Effector memory CD8-positive, alpha-beta T cell (primary cell): ENCODE measurements at regions not wholly inside any gene's neighbourhood (a gene's known extent, or its start where the extent isn't known, plus 50 kb on each side); places are given as distances from the start of the nearest gene placed in this dataset.
"Not testable (repeated sequence)": the region's sequence is repeated elsewhere in the genome, so short reads cannot be mapped to it uniquely, and the experiment has no call there.

Experiments
- ATAC-seq: fragments of 150-1000 bp; cut with Tn5 transposase; replicated peaks from 2 replicates; pipeline ENCODE4 v1.10.0; 2021; ENCODE audit warnings: mild to moderate bottlenecking, moderate library complexity
- DNase-seq, 3 experiments: peaks; one replicate each; pipeline ENCODE4 v3.0.0; 2021
- H3K27ac Mint-ChIP-seq, 2 donors: one replicate each; pipeline ENCODE4 v1.8.0; 2022; ENCODE audit warnings: mild to moderate bottlenecking in 2 of 2, mixed read lengths in 2 of 2, moderate library complexity in 2 of 2
- H3K27me3 Mint-ChIP-seq, 2 donors: one replicate each; pipeline ENCODE4 v1.8.0; 2022; ENCODE audit warnings: mixed read lengths in 2 of 2
- H3K36me3 Mint-ChIP-seq: one replicate; pipeline ENCODE4 v1.8.0; 2022; ENCODE audit warnings: mild to moderate bottlenecking, moderate library complexity, mixed read lengths; ENCODE audit not compliant: insufficient read depth
- H3K4me1 Mint-ChIP-seq, 2 donors: one replicate each; pipeline ENCODE4 v1.8.0; 2022; ENCODE audit warnings: low read depth in 2 of 2, mixed read lengths in 2 of 2
- H3K4me3 Mint-ChIP-seq, 2 donors: one replicate each; pipeline ENCODE4 v1.8.0; 2022; ENCODE audit warnings: mild to moderate bottlenecking in 2 of 2, mixed read lengths in 2 of 2, moderate library complexity in 2 of 2
- H3K9me3 Mint-ChIP-seq, 2 donors: one replicate each; pipeline ENCODE4 v1.8.0; 2022; ENCODE audit warnings: mixed read lengths in 2 of 2

- DNase-seq (no peak), ATAC-seq (no peak)
- Mint-ChIP-seq H3K9me3 (peaks cover 4 to 7% of the 10 kb centered on the region in 2 donors), H3K4me1 (peaks cover 0 to 3% of the 10 kb centered on the region in 2 donors), H3K36me3 (no peaks in the 10 kb centered on the region), H3K4me3 (no peak overlapping the region), H3K27me3 (peaks cover 31 to 59% of the 10 kb centered on the region in 2 donors), H3K27ac (no peak overlapping the region)
These were observed 61.5 kb downstream of the RPUSD4 start for GRCh38 chr11:126149759-126150625.

DNA sequence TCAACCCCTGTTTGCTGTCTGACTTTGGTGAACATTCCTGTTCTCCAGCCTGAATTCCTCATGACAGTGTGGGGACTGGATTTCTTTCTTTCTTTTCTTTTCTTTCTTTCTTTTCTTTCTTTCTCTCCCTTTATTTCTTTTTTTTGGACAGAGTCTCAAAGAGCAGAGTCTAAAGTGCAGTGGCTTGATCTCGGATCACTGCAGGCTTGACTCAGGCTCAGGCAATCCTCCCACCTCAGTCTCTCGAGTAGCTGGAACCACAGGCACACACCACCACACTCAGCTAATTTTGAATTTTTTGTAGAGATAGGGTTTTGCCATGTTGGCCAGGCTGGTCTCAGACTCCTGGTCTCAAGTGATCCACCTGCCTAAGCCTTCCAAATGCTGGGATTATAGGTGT is 63.1 kb downstream of the RPUSD4 start:
- peaks cover 19 to 45% of the 10 kb centered on the region in 2 donors for H3K27me3 Mint-ChIP-seq
- peaks cover 0 to 3% of the 10 kb centered on the region in 2 donors for H3K4me1 Mint-ChIP-seq
- no peak for ATAC-seq
- no peak for DNase-seq
- peaks cover 4 to 7% of the 10 kb centered on the region in 2 donors for H3K9me3 Mint-ChIP-seq
- peak overlapping the region in 1 of 2 donors; percentile 63 for H3K27ac Mint-ChIP-seq
- no peak overlapping the region for H3K4me3 Mint-ChIP-seq
- no peaks in the 10 kb centered on the region for H3K36me3 Mint-ChIP-seq

DNA sequence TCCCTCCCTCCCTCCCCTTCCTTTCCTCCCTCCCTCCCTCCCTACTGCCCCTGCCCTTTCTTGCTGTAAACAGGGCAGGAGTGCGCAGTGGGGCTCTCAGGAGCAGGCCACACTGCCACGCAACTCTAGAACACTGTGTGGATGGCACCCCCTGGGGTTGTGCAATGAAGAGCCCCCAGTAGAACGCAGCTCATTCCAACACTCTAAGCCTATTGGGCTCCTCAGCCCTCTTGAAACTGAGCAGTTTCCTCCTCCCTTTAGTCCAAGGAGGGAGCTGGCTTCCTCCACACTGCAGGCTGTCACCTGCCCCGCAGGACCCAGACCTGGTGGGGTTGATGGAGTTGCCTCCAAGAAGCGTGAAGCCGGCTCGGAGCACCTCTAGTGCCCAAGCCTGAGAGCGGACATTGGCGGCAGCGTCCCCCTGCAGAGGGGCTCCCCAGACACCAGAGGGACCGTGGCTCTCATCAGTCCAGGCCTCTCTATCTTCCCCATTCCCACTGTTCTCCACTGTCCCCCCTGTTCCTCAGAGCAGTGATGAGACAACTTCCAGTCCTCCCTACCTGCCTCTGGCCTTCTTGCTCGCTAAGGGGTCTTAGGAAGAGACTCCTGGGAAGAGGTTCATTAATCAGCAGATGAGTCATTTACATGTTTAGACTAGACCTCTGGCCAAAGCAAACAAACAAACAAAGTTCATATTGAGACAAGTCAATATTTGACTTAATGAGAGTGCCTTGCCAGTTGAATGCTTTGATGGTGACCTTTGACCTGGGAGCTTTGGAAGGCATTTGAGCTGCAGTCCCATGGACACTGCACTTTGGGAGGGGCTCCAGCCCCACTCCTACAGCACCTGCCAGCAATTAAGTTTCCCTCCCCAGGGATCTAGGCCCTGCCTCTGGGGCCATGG is 64.0 kb downstream of the RPUSD4 start:
- Mint-ChIP-seq H3K4me3 (no peak overlapping the region), H3K27ac (no peak overlapping the region), H3K36me3 (no peaks in the 10 kb centered on the region), H3K27me3 (peaks cover 15 to 43% of the 10 kb centered on the region in 2 donors), H3K4me1 (peaks cover 0 to 3% of the 10 kb centered on the region in 2 donors), H3K9me3 (peaks cover 4 to 7% of the 10 kb centered on the region in 2 donors)
- DNase-seq (no peak), ATAC-seq (no peak)

- no peak overlapping the region for H3K4me3 Mint-ChIP-seq
- H3K27ac Mint-ChIP-seq: no peak overlapping the region
- peaks cover 6 to 42% of the 10 kb centered on the region in 2 donors for H3K27me3 Mint-ChIP-seq
- no peak for ATAC-seq
- no peaks in the 10 kb centered on the region for H3K36me3 Mint-ChIP-seq
- H3K4me1 Mint-ChIP-seq: peaks cover 0 to 3% of the 10 kb centered on the region in 2 donors
- no peaks in the 10 kb centered on the region for H3K9me3 Mint-ChIP-seq
- no peak for DNase-seq
These were observed 64.8 kb downstream of the RPUSD4 start for GRCh38 chr11:126146454-126147192.

DNA sequence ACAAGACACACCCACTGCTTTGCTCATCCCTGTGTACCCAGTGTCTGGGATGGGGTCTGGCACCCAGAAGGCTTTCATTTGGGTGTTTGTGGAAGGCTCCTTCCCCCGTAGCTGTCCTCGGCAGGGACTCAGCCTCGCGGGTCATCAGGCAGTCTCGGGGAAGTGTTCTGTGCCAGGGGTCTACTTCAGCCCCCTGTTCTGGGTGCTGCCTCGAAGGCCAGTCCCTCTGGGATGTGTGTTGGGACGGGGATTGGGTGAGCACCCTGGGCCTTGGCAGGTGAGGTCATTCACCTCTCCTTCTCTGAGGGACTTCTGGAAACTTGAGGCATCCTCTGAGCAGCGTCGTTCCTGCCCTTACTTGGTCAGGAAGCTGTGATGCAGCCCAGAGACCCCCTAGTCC is 65.5 kb downstream of the RPUSD4 start:
- Mint-ChIP-seq H3K9me3 (no peaks in the 10 kb centered on the region), H3K4me3 (no peak overlapping the region), H3K36me3 (no peaks in the 10 kb centered on the region), H3K27ac (no peak overlapping the region), H3K27me3 (peaks cover 11 to 42% of the 10 kb centered on the region in 2 donors), H3K4me1 (peaks cover 0 to 3% of the 10 kb centered on the region in 2 donors)
- DNase-seq (no peak), ATAC-seq (no peak)

GRCh38 chr11:126143491-126143890 is 68.0 kb downstream of the RPUSD4 start:
- not testable (repeated sequence) for H3K4me3 Mint-ChIP-seq, H3K9me3 Mint-ChIP-seq, H3K27ac Mint-ChIP-seq, ATAC-seq, H3K36me3 Mint-ChIP-seq, DNase-seq, H3K4me1 Mint-ChIP-seq
- H3K27me3 Mint-ChIP-seq: peaks cover 32 to 43% of the 10 kb centered on the region in 2 donors

- no peak overlapping the region for H3K4me3 Mint-ChIP-seq
- DNase-seq (no peak), ATAC-seq (no peak)
- H3K9me3 Mint-ChIP-seq: no peaks in the 10 kb centered on the region
- no peaks in the 10 kb centered on the region for H3K4me1 Mint-ChIP-seq
- no peak overlapping the region for H3K27ac Mint-ChIP-seq
- H3K27me3 Mint-ChIP-seq: peaks cover 42 to 56% of the 10 kb centered on the region in 2 donors
- H3K36me3 Mint-ChIP-seq: no peaks in the 10 kb centered on the region
These were observed 70.5 kb downstream of the RPUSD4 start for GRCh38 chr11:126140926-126141280.

- ATAC-seq: no peak
- no peak for DNase-seq
- H3K4me1 Mint-ChIP-seq: no peaks in the 10 kb centered on the region
- H3K36me3 Mint-ChIP-seq: no peaks in the 10 kb centered on the region
- H3K27me3 Mint-ChIP-seq: peaks cover 48 to 62% of the 10 kb centered on the region in 2 donors
- H3K9me3 Mint-ChIP-seq: no peaks in the 10 kb centered on the region
- no peak overlapping the region for H3K27ac Mint-ChIP-seq
- no peak overlapping the region for H3K4me3 Mint-ChIP-seq
These were observed 71.1 kb downstream of the RPUSD4 start for GRCh38 chr11:126140201-126140925.

DNA sequence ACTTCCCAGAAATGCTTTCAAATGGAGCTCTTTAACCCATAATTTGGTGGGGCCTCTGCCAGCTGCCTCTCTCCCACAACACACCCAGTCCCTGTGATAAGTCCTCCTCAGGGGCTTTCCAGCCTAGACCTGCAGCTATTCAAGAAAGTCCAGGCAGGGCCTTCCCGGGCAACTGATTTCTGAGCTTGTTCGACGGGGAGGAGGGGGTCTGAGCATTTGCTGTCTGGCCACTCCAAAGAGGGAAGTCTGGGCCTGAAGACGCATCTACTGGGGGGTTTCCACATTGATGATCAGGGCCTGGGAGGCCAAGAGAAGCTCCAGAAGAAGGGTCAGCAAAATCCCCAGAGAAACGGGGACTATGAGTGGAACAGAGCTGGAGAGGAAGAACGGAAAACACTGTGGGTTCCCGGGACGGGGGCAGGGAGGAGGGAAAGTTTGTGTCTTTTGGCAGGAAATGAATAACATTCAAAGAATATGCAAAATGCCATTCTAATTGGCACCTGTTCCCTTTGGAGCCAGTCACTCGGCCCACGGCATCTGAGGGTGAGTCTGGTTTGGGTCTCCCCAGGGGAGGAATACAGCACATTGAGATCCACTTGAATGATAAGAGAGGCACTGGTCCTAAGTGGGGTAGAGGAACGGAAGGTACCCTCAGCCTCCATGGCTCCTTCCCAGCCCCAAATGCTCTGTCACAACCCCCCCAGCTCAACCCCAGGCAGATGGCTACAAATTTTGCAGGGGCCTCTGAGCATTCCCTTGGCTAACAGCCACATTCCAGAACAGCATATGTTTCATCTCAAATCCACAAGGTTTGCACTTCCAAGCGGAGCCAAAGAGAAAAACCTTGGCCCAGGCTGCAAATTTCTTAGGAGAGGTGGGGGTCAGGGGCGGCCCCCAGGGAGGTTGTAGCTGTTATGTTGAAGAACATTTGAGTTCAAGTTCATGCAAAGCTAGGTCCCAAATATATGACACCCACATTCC is 72.0 kb downstream of the RPUSD4 start:
- Mint-ChIP-seq H3K4me3 (no peak overlapping the region), H3K9me3 (no peaks in the 10 kb centered on the region), H3K27ac (no peak overlapping the region), H3K27me3 (peaks cover 51 to 64% of the 10 kb centered on the region in 2 donors), H3K36me3 (no peaks in the 10 kb centered on the region), H3K4me1 (no peaks in the 10 kb centered on the region)
- ATAC-seq: no peak
- no peak for DNase-seq

- no peak overlapping the region for H3K4me3 Mint-ChIP-seq
- H3K36me3 Mint-ChIP-seq: no peaks in the 10 kb centered on the region
- ATAC-seq (no peak), DNase-seq (no peak)
- H3K27me3 Mint-ChIP-seq: peaks cover 51 to 72% of the 10 kb centered on the region in 2 donors
- no peaks in the 10 kb centered on the region for H3K9me3 Mint-ChIP-seq
- H3K4me1 Mint-ChIP-seq: no peaks in the 10 kb centered on the region
- no peak overlapping the region for H3K27ac Mint-ChIP-seq
These were observed 72.8 kb downstream of the RPUSD4 start for GRCh38 chr11:126138636-126139035.

- DNase-seq: no peak
- no peaks in the 10 kb centered on the region for H3K4me1 Mint-ChIP-seq
- H3K4me3 Mint-ChIP-seq: no peak overlapping the region
- H3K27me3 Mint-ChIP-seq: peaks cover 51 to 87% of the 10 kb centered on the region in 2 donors
- no peaks in the 10 kb centered on the region for H3K36me3 Mint-ChIP-seq
- no peaks in the 10 kb centered on the region for H3K9me3 Mint-ChIP-seq
- no peak overlapping the region for H3K27ac Mint-ChIP-seq
- ATAC-seq: no peak
These were observed 74.3 kb downstream of the RPUSD4 start for GRCh38 chr11:126137136-126137535.

DNA sequence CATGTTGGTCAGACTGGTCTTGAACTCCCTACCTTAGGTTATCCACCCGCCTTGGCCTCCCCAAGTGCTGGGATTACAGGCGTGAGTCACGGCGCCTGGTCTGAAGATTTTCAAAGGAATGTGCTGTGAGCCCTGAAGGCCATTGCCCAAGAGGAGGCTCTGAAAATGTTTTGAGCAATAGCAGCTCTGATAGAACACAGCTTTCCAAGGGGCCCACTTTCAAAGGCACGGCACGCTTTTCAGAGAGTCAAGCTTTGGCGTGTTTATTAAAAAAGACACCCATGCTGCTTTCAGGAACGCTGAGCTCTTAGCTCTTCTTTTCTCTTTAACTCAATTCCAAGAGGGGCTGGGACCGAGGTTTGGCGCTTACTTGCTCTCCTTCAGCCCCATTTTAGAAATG is 73.8 kb upstream of the CDON start:
- Mint-ChIP-seq H3K27me3 (peaks cover 51 to 90% of the 10 kb centered on the region in 2 donors), H3K4me3 (no peak overlapping the region), H3K27ac (no peak overlapping the region), H3K36me3 (no peaks in the 10 kb centered on the region), H3K4me1 (no peaks in the 10 kb centered on the region), H3K9me3 (no peaks in the 10 kb centered on the region)
- DNase-seq (no peak), ATAC-seq (no peak)
